ENCODE measurements at regions not wholly inside any gene's neighbourhood (a gene's known extent, or its start where the extent isn't known, plus 50 kb on each side); places are given as distances from the start of the nearest gene placed in this dataset.
A peak's percentile ranks its signal among the peaks of the same experiment; 100 is the strongest.

GRCh38 chr9:113805486-113806132 is 70.5 kb upstream of the ZNF618 start:
- Mint-ChIP-seq H3K4me3 (no peak overlapping the region), H3K36me3 (ENCODE audit: low read depth) (no peaks in the 10 kb centered on the region), H3K4me1 (no peaks in the 10 kb centered on the region), H3K27ac (no peak overlapping the region), H3K27me3 (peaks cover 10% of the 10 kb centered on the region), H3K9me3 (no peaks in the 10 kb centered on the region)
- peak; percentile 40 for DNase-seq
- intact Hi-C loops (cut with micrococcal nuclease) = loop anchor here (2.0 to 10.0 kb wide), 2 partner anchors 69 to 489 kb away; no protein-coding TSS in a partner anchor

- Mint-ChIP-seq H3K4me3 (no peak overlapping the region), H3K36me3 (ENCODE audit: low read depth) (no peaks in the 10 kb centered on the region), H3K27me3 (peaks cover 10% of the 10 kb centered on the region), H3K27ac (no peak overlapping the region), H3K4me1 (no peaks in the 10 kb centered on the region), H3K9me3 (no peaks in the 10 kb centered on the region)
- DNase-seq = peak; percentile 79
- intact Hi-C loops (cut with micrococcal nuclease) = loop anchor here (1.0 to 10.0 kb wide), 3 partner anchors 67 to 487 kb away; no protein-coding TSS in a partner anchor
These were observed 68.7 kb upstream of the ZNF618 start for GRCh38 chr9:113807173-113808061.

GRCh38 chr9:113808391-113809358 is 67.4 kb upstream of the ZNF618 start:
- intact Hi-C loops (cut with micrococcal nuclease) = loop anchor here (10.0 kb wide), 1 partner anchor 486 kb away; no protein-coding TSS in a partner anchor
- Mint-ChIP-seq H3K9me3 (no peaks in the 10 kb centered on the region), H3K36me3 (ENCODE audit: low read depth) (no peaks in the 10 kb centered on the region), H3K27ac (no peak overlapping the region), H3K27me3 (peaks cover 11% of the 10 kb centered on the region), H3K4me1 (no peaks in the 10 kb centered on the region), H3K4me3 (no peak overlapping the region)
- DNase-seq = peak; percentile 47

- Mint-ChIP-seq H3K27me3 (peaks cover 28% of the 10 kb centered on the region), H3K4me1 (no peaks in the 10 kb centered on the region), H3K9me3 (no peaks in the 10 kb centered on the region), H3K36me3 (ENCODE audit: low read depth) (no peaks in the 10 kb centered on the region), H3K27ac (no peak overlapping the region), H3K4me3 (no peak overlapping the region)
- intact Hi-C loops (cut with micrococcal nuclease) = no loop called here
- DNase-seq = no peak
These were observed 58.9 kb upstream of the ZNF618 start for GRCh38 chr9:113817171-113817570.

GRCh38 chr9:113818391-113818790 is 57.7 kb upstream of the ZNF618 start:
- Mint-ChIP-seq H3K4me1 (no peaks in the 10 kb centered on the region), H3K4me3 (no peak overlapping the region), H3K36me3 (ENCODE audit: low read depth) (no peaks in the 10 kb centered on the region), H3K9me3 (peaks cover 4% of the 10 kb centered on the region), H3K27ac (no peak overlapping the region), H3K27me3 (peaks cover 31% of the 10 kb centered on the region)
- DNase-seq = no peak
- intact Hi-C loops (cut with micrococcal nuclease) = no loop called here

GRCh38 chr9:113822315-113822714 is 53.8 kb upstream of the ZNF618 start:
- H3K27me3 Mint-ChIP-seq = peaks cover 28% of the 10 kb centered on the region
- H3K4me3 Mint-ChIP-seq = no peak overlapping the region
- no peaks in the 10 kb centered on the region for H3K36me3 Mint-ChIP-seq (ENCODE audit: low read depth)
- intact Hi-C loops (cut with micrococcal nuclease) = no loop called here
- peaks cover 5% of the 10 kb centered on the region for H3K9me3 Mint-ChIP-seq
- no peak overlapping the region for H3K27ac Mint-ChIP-seq
- no peak for DNase-seq
- no peaks in the 10 kb centered on the region for H3K4me1 Mint-ChIP-seq

- Mint-ChIP-seq H3K9me3 (peaks cover 5% of the 10 kb centered on the region), H3K4me1 (peaks cover 4% of the 10 kb centered on the region), H3K36me3 (ENCODE audit: low read depth) (no peaks in the 10 kb centered on the region), H3K4me3 (no peak overlapping the region), H3K27ac (no peak overlapping the region), H3K27me3 (peaks cover 26% of the 10 kb centered on the region)
- no peak for DNase-seq
- intact Hi-C loops (cut with micrococcal nuclease) = no loop called here
These were observed 52.7 kb upstream of the ZNF618 start for GRCh38 chr9:113823421-113823820.

All from activated CD4-positive, alpha-beta T cell treated with anti-CD3 and anti-CD28 coated beads, Interleukin-2, amount 10 ng/mL, durations not matched to agents 24 days and 14 days (primary cell).